ENCODE measurements at regions not wholly inside any gene's neighbourhood (a gene's known extent, or its start where the extent isn't known, plus 50 kb on each side); places are given as distances from the start of the nearest gene placed in this dataset.

DNA sequence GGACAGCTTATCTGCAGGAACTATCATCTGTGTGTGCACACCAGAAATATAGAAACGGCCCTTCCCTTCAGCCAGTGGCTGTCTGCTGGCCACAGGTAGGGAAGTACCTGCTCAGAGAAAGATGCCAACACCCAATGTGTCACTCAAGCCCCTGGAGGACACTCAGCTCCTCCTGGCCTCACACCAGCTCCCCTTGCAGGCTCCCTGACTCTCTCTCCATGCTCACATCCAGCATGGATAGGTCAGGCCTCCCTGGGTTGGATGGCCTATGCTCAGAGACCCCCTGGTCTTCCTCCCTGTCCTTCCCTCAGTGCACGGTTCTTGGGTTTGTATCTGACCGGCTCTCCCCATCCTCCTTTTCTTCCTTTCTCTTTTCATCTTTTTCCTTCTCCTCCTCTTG, 202.1 kb downstream of the BCL11B start:
- no peak for DNase-seq

DNA sequence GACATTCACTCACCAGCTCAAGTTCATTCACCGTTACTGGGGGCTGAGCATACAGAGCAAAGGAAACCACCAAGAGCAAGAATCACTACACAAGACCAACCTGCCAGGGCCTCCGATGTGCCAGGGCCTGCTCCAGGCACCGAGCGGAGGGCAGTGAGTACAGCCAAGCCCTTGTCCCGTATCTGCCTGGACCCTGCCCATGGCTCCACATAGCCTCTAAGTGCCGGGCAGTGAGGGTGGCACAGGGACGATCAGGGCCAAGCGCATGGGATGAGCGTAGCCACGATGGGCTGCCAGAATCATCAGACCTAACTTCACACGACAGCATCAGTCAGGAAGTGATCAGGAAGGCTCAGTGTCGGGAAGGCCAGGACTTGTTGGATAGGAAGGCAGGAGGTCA, 199.6 kb downstream of the BCL11B start:
- no peak for DNase-seq

DNA sequence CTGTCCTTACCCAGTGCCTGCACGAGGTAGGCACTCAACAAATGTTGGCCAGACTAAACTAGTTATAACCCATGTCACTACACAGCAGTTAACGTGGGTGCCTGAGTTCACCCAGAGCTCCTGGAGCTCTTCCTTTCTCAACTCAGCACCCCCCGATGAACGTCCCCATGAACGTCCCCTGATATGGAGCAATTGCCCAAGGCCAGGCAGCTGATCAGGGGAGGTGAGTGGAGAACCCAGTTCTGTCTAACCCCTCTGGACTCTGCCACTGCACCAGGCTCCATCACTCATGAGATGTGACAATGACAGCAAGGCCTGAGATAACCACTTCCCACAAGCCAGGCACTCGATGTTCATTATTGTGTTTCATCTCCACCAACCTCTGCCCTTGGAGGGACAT, 199.0 kb downstream of the BCL11B start:
- DNase-seq, result no peak

- no peak for DNase-seq
Measured at GRCh38 chr14:99073431-99073830, 198.6 kb downstream of the BCL11B start.

GRCh38 chr14:99075061-99075460, 196.9 kb downstream of the BCL11B start:
- DNase-seq, result no peak

- DNase-seq, result no peak
Measured at GRCh38 chr14:99075771-99076375, 196.1 kb downstream of the BCL11B start.

DNA sequence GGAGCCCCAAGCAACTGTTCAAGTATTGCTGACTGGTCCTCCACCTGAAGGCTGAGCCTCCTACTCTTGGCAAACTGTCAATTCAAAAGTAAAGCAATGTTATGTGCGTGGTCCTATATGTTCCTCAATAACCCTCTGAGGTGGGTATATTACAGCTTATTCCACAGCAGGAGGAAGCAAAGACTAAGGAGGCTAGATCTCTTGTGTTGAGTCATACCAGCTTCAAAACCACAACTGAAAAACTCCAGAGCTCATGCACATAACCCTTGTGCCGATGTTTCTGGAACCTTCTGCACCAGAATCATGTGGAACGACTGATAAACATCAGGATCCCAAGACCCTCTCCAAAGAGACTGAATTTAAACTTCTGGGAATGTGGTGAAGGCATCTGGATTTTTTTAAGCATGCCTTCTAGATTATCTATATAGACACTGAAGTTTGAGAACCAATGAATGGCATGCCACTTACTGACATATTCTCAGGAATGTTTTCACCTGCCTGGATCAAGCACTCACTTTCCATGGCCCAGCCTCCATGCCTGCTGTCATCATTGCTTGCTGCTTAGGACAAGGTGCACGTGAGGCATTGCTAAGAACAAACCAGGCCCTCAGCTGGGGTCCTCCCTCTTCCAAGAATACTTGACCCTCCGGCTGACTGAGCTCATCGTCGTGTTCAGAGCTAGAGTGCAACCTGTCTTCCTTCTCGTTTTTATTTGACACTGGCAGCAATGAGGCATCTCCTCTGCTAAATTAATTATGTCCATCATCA, 194.7 kb downstream of the BCL11B start:
- no peak for DNase-seq

- no peak for DNase-seq
Measured at GRCh38 chr14:99077844-99078236, 194.2 kb downstream of the BCL11B start.

DNA sequence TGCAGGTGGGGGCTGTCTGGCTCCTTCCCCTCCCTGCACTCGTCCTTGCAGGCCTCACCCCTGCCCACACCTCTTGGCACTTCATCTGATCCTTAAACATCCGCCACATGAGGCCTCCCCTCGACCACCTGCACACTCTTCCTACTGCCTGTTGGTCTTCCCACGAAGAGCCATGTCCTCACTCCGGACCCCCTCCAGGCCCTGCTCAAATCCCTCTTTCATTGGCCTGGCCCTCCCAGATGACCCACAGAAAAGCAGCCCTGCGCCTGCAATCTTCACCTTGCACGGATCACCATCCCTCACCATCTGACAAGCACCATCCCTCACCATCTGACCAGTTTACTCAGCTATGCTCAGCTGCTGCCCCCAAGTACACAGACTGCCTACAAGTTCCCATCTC, 193.6 kb downstream of the BCL11B start:
- DNase-seq, result no peak

DNA sequence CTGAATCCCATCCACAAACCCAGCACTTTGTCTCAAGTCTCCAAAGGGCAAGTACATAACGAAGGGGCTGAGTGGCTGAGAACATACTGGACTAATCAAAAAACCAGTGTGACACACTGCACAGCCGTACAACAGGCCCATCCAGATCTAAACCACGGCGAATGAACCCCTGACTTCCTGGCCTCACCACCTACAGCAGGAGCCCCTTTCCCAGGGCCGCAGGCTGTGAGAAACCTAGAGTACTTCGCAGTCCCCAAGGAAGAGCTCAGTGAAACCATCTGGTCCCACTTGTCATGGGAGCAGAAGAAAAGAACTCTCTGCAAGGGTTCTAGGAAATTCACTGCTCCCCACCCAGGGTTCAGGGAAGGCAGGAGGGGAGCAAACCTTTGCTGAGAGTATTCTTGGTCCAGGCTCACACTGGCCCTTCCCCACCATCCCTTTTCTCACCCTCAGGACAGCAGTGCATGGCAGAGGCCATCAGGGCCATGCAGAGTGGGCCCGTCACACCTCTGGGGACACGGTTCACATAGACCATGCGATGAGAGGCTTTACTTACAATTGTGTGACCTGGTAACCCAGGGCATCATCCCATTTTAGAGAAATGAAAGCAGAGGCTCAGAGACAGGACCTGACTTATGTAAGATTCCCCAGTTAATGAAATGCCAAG, 192.8 kb downstream of the BCL11B start:
- DNase-seq, result no peak

GRCh38 chr14:99080306-99080705, 191.7 kb downstream of the BCL11B start:
- DNase-seq, result no peak

DNA sequence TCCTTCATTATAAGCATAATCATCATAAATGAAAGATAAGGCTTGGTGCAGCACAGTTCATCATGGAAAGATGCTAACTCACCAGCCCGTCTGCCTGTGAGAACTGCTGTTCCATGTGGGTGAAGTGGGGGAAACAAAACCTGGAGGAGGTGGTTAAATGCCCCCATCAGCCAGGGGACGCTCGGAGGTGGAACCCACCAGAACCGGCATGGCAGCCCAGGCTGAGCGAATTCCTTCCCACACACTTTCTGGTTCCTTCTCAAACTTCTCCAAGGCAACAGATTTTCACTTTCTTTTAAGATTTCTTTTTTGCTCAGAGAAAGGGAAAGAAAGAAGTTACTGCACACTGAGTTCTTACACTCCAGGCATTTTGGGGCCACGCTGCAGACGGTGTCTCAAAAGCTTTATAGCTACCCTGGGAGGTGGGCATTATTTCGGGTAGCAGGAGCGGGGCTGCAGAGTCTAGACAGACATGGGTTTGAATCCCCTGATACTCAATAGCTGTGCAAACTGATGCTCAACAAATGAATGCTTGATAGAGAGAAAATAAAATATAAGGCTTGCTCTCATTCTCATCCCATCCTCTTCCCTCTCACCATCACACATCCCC, 190.7 kb downstream of the BCL11B start:
- DNase-seq, result no peak

GRCh38 chr14:99081880-99082279, 190.1 kb downstream of the BCL11B start:
- DNase-seq, result no peak

- DNase-seq, result peak; percentile 60
Measured at GRCh38 chr14:99093532-99094517, 178.2 kb downstream of the BCL11B start.

DNA sequence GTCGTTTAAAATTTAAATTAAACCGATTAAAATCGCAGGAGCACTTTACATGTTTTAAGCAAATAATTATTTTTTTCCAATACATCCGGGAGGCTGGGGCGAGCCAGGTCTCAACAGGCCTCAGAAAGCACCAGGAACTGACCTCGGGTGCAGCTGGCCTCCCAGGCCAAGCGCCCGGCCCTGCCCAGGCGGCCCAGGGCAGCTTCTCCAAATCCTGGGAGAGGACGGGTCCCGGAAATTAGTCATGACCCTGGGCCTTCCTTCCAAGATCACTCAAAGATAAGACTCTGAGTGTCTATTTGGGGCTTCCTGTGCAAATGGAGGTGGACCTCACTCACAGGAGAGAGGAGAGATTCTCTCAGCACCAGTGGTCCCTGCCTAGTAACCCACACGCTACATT, 177.1 kb downstream of the BCL11B start:
- no peak for DNase-seq

DNA sequence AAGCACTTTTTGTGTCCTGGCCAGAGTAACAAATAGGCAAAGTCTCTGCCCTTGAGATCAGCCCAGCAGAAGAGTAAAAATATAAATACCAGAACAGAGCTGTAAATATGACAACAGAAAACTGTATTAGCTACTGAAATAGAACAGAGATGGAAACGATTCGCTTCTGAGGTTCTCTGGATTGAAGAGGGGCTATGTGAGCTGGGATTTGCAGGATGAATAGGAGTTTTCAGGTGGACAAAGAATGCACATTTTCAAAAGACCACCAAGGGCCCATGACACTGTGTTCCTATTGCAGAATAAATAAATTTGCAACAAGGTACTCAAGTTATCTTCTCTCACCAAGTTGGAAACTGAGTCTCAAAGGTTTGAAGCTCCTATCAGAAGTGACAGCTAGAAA, 176.6 kb downstream of the BCL11B start:
- no peak for DNase-seq

GRCh38 chr14:99098199-99098598, 173.8 kb downstream of the BCL11B start:
- no peak for DNase-seq

DNA sequence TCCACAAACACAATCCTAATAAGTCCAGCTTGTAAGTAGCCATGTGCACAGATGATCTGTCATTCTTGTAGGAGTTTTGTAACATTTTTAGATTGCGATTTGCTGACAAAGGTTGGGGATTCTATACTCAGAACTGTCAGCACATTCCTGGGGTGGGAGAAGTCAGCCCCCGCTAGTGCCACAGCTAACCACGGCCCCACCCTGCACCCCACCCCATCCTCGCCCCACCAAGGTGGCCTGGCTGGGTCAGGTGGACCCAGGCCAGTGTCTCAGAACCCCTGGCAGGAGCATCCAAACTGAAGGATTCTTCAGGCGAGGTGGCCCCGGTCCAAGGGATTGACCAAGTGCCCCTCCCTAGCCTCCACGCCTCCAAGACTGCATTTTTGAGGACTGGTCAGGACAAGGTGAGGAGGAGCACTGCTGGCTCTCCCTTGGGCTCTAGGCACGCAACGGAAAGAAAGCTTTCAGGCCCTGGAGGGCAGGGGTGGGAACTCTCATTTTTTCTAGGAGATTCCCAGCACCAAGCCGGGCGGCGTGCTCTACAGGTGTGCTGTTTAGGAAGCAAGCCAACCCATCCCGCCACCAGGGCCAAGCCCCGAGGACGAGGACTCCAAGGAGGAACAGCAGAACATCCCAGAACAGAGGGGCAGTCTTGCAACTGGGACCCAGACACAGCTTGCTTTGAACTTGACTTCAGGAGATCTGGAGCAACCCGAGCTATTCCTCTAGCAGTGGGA, 172.8 kb downstream of the BCL11B start:
- no peak for DNase-seq

- no peak for DNase-seq
Measured at GRCh38 chr14:99100497-99101270, 171.3 kb downstream of the BCL11B start.

DNA sequence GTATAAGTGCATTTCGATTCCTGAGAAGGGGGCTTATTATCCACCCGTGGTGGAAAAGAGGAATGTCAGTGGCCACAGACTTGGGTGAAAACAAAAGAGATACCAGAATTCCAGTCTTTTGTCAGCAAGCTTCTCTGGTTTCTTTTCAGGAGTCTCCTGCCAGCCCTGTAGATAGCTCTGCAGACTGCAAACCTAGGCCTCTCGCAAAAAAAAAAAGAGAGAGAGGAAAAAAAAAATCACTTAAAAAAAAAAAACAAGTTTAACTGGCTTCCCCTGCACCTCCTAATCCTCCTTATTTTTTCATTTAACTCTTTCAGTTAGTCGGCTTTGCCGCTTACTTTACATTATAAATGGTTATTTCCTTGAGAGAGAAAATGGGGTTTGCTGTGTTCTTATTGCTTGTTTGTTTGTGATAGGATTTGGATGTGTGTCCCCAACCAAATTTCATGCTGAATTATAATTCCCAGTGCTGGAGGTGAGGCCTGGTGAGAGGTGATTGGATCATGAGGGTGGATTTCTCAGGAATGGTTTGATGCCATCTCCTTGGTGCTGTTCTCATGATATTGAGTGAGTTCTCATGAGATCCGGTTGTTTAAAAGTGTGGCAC, 170.0 kb downstream of the BCL11B start:
- DNase-seq, result no peak

Measured in right hindlimb (tissue), 1 donor.